ENCODE measurements at regions not wholly inside any gene's neighbourhood (a gene's known extent, or its start where the extent isn't known, plus 50 kb on each side); places are given as distances from the start of the nearest gene placed in this dataset.

GRCh38 chr1:56430141-56430839 is 149.1 kb downstream of the PLPP3 start:
- Histone ChIP-seq H3K9ac (ENCODE audit: extremely low read depth, low read length, poor library complexity, severe bottlenecking) (no peak overlapping the region), H3K4me1 (ENCODE audit: control insufficient read depth, insufficient read depth, low read length) (peaks cover 22% of the 10 kb centered on the region), H3K4me3 (ENCODE audit: low read length) (no peak overlapping the region), H3K27ac (ENCODE audit: low read depth, low read length) (no peak overlapping the region), H3K36me3 (ENCODE audit: control insufficient read depth, insufficient read depth, low read length) (no peaks in the 10 kb centered on the region), H3K9me3 (ENCODE audit: control insufficient read depth, low read length) (no peaks in the 10 kb centered on the region), H3K27me3 (ENCODE audit: control insufficient read depth, insufficient read depth, low read length, poor library complexity, severe bottlenecking) (no peaks in the 10 kb centered on the region)
- Mint-ChIP-seq H3K4me1 (peaks cover 52% of the 10 kb centered on the region), H3K9me3 (no peaks in the 10 kb centered on the region), H3K27ac (peak overlapping the region; percentile 50), H3K36me3 (ENCODE audit: low read depth) (no peaks in the 10 kb centered on the region), H3K4me3 (no peak overlapping the region), H3K27me3 (ENCODE audit: insufficient read depth) (peaks cover 6% of the 10 kb centered on the region)
- 88 to 92% methylated on average over 3 to 4 of the region's 4 CpGs for WGBS, 2 experiments (ENCODE audit: insufficient coverage in 1 of 2, insufficient read length in 1 of 2)
- TF ChIP-seq CTCF (conservative IDR thresholded peaks at IDR 0.05) = no peak
- no peak for DNase-seq

GRCh38 chr1:56429288-56429687 is 150.1 kb downstream of the PLPP3 start:
- no peaks in the 10 kb centered on the region for H3K27me3 ChIP-seq (ENCODE audit: control insufficient read depth, insufficient read depth, low read length, poor library complexity, severe bottlenecking)
- H3K36me3 ChIP-seq (ENCODE audit: control insufficient read depth, insufficient read depth, low read length) = no peaks in the 10 kb centered on the region
- H3K9me3 ChIP-seq (ENCODE audit: control insufficient read depth, low read length) = no peaks in the 10 kb centered on the region
- 96 to 100% methylated on average over 2 of the region's 2 CpGs for WGBS, 2 experiments (ENCODE audit: insufficient coverage in 1 of 2, insufficient read length in 1 of 2)
- peaks cover 14% of the 10 kb centered on the region for H3K4me1 ChIP-seq (ENCODE audit: control insufficient read depth, insufficient read depth, low read length)
- no peak overlapping the region for H3K9ac ChIP-seq (ENCODE audit: extremely low read depth, low read length, poor library complexity, severe bottlenecking)
- no peak for TF ChIP-seq CTCF (conservative IDR thresholded peaks at IDR 0.05)
- Mint-ChIP-seq H3K27me3 (ENCODE audit: insufficient read depth) (peaks cover 3% of the 10 kb centered on the region), H3K27ac (no peak overlapping the region), H3K9me3 (no peaks in the 10 kb centered on the region), H3K4me1 (peaks cover 51% of the 10 kb centered on the region), H3K4me3 (no peak overlapping the region), H3K36me3 (ENCODE audit: low read depth) (no peaks in the 10 kb centered on the region)
- no peak overlapping the region for H3K27ac ChIP-seq (ENCODE audit: low read depth, low read length)
- no peak for DNase-seq
- no peak overlapping the region for H3K4me3 ChIP-seq (ENCODE audit: low read length)

GRCh38 chr1:56426587-56427381 is 152.6 kb downstream of the PLPP3 start:
- no peak for TF ChIP-seq CTCF (conservative IDR thresholded peaks at IDR 0.05)

More at GRCh38 chr1:56426587-56427381, 152.6 kb downstream of the PLPP3 start:
- H3K36me3 Mint-ChIP-seq (ENCODE audit: low read depth) = no peaks in the 10 kb centered on the region
- Histone ChIP-seq H3K4me1 (ENCODE audit: control insufficient read depth, insufficient read depth, low read length) (no peaks in the 10 kb centered on the region), H3K9me3 (ENCODE audit: control insufficient read depth, low read length) (no peaks in the 10 kb centered on the region), H3K9ac (ENCODE audit: extremely low read depth, low read length, poor library complexity, severe bottlenecking) (no peak overlapping the region), H3K27me3 (ENCODE audit: control insufficient read depth, insufficient read depth, low read length, poor library complexity, severe bottlenecking) (no peaks in the 10 kb centered on the region), H3K27ac (ENCODE audit: low read depth, low read length) (no peak overlapping the region), H3K4me3 (ENCODE audit: low read length) (no peak overlapping the region), H3K36me3 (ENCODE audit: control insufficient read depth, insufficient read depth, low read length) (no peaks in the 10 kb centered on the region)
- no peak for DNase-seq
- WGBS, 2 experiments (ENCODE audit: insufficient coverage in 1 of 2, insufficient read length in 1 of 2) = 100% methylated on average over 1 of the region's 1 CpG
- H3K4me1 Mint-ChIP-seq = peaks cover 31% of the 10 kb centered on the region
- H3K4me3 Mint-ChIP-seq = no peak overlapping the region
- no peak overlapping the region for H3K27ac Mint-ChIP-seq
- H3K27me3 Mint-ChIP-seq (ENCODE audit: insufficient read depth) = peaks cover 6% of the 10 kb centered on the region
- H3K9me3 Mint-ChIP-seq = no peaks in the 10 kb centered on the region

Data from endodermal cell (in vitro differentiated cells).